ENCODE measurements at regions not wholly inside any gene's neighbourhood (a gene's known extent, or its start where the extent isn't known, plus 50 kb on each side); places are given as distances from the start of the nearest gene placed in this dataset.

GRCh38 chr15:81529481-81529880, 155.5 kb upstream of the TMC3 start:
- H3K4me3 ChIP-seq (ENCODE audit: low read depth, low read length), result no peak overlapping the region
- H3K36me3 ChIP-seq (ENCODE audit: control insufficient read depth, insufficient read depth, low read length), result no peaks in the 10 kb centered on the region
- peaks cover 5% of the 10 kb centered on the region for H3K4me1 ChIP-seq (ENCODE audit: control insufficient read depth, insufficient read depth, low read length)
- H3K27ac ChIP-seq (ENCODE audit: low read depth, low read length), result no peak overlapping the region
- DNase-seq (ENCODE audit: low read depth in 4 of 6, low spot score in 6 of 6), result no peak
- no peaks in the 10 kb centered on the region for H3K27me3 ChIP-seq (ENCODE audit: control insufficient read depth, insufficient read depth, low read length)
- WGBS (ENCODE audit: insufficient coverage), result no CpG with 5 or more reads among the region's 2 CpGs
- no peaks in the 10 kb centered on the region for H3K9me3 ChIP-seq (ENCODE audit: control insufficient read depth, insufficient read depth, low read length)

GRCh38 chr15:81526029-81526428, 152.0 kb upstream of the TMC3 start:
- Histone ChIP-seq H3K9me3 (ENCODE audit: control insufficient read depth, insufficient read depth, low read length) (no peaks in the 10 kb centered on the region), H3K36me3 (ENCODE audit: control insufficient read depth, insufficient read depth, low read length) (no peaks in the 10 kb centered on the region), H3K4me1 (ENCODE audit: control insufficient read depth, insufficient read depth, low read length) (peaks cover under 1% of the 10 kb centered on the region), H3K27ac (ENCODE audit: low read depth, low read length) (no peak overlapping the region), H3K27me3 (ENCODE audit: control insufficient read depth, insufficient read depth, low read length) (no peaks in the 10 kb centered on the region), H3K4me3 (ENCODE audit: low read depth, low read length) (no peak overlapping the region)
- WGBS (ENCODE audit: insufficient coverage), result 95% methylated on average over 4 of the region's 4 CpGs
- DNase-seq (ENCODE audit: low read depth in 4 of 6, low spot score in 6 of 6), result no peak

- Histone ChIP-seq H3K36me3 (ENCODE audit: control insufficient read depth, insufficient read depth, low read length) (no peaks in the 10 kb centered on the region), H3K4me1 (ENCODE audit: control insufficient read depth, insufficient read depth, low read length) (no peaks in the 10 kb centered on the region), H3K9me3 (ENCODE audit: control insufficient read depth, insufficient read depth, low read length) (no peaks in the 10 kb centered on the region), H3K27me3 (ENCODE audit: control insufficient read depth, insufficient read depth, low read length) (no peaks in the 10 kb centered on the region), H3K4me3 (ENCODE audit: low read depth, low read length) (no peak overlapping the region), H3K27ac (ENCODE audit: low read depth, low read length) (no peak overlapping the region)
- DNase-seq (ENCODE audit: low read depth in 4 of 6, low spot score in 6 of 6), result no peak
- no CpG with 5 or more reads among the region's 1 CpG for WGBS (ENCODE audit: insufficient coverage)
Observed at GRCh38 chr15:81524496-81524895, 150.5 kb upstream of the TMC3 start.

- H3K27me3 ChIP-seq (ENCODE audit: control insufficient read depth, insufficient read depth, low read length), result no peaks in the 10 kb centered on the region
- H3K4me1 ChIP-seq (ENCODE audit: control insufficient read depth, insufficient read depth, low read length), result no peaks in the 10 kb centered on the region
- H3K27ac ChIP-seq (ENCODE audit: low read depth, low read length), result no peak overlapping the region
- no peaks in the 10 kb centered on the region for H3K36me3 ChIP-seq (ENCODE audit: control insufficient read depth, insufficient read depth, low read length)
- no peak overlapping the region for H3K4me3 ChIP-seq (ENCODE audit: low read depth, low read length)
- DNase-seq (ENCODE audit: low read depth in 4 of 6, low spot score in 6 of 6), result no peak
- no peaks in the 10 kb centered on the region for H3K9me3 ChIP-seq (ENCODE audit: control insufficient read depth, insufficient read depth, low read length)
- whole genome bisulfite sequencing (ENCODE audit: insufficient coverage), result 57% methylated on average over 1 of the region's 2 CpGs
Observed at GRCh38 chr15:81523867-81524266, 149.9 kb upstream of the TMC3 start.

- Histone ChIP-seq H3K36me3 (ENCODE audit: control insufficient read depth, insufficient read depth, low read length) (no peaks in the 10 kb centered on the region), H3K27me3 (ENCODE audit: control insufficient read depth, insufficient read depth, low read length) (no peaks in the 10 kb centered on the region), H3K9me3 (ENCODE audit: control insufficient read depth, insufficient read depth, low read length) (no peaks in the 10 kb centered on the region), H3K27ac (ENCODE audit: low read depth, low read length) (no peak overlapping the region), H3K4me3 (ENCODE audit: low read depth, low read length) (no peak overlapping the region), H3K4me1 (ENCODE audit: control insufficient read depth, insufficient read depth, low read length) (no peaks in the 10 kb centered on the region)
- 100% methylated on average over 1 of the region's 2 CpGs for WGBS (ENCODE audit: insufficient coverage)
- DNase-seq (ENCODE audit: low read depth in 4 of 6, low spot score in 6 of 6), result no peak
Observed at GRCh38 chr15:81520480-81520879, 146.5 kb upstream of the TMC3 start.

DNA sequence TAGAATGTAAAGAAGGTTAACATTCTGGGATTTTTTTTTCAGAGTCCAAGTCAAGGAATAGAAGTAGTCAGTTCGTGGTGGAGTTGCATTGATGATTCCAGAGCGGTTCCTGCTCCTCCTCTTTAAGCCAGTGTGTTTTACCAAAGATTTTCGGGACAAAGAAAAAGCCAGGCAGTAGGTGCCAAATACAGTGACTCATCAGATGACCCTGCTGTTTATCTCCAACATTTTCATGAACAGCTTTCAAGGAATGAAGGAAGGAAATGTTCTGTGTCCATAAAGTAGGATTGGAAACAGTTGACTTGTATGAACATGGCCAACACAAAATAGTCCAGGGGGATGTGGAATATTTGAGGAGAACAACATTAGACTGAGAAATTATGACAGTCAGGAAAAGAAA, 142.4 kb upstream of the TMC3 start:
- H3K9me3 ChIP-seq (ENCODE audit: control insufficient read depth, insufficient read depth, low read length), result no peaks in the 10 kb centered on the region
- H3K27ac ChIP-seq (ENCODE audit: low read depth, low read length), result no peak overlapping the region
- H3K4me1 ChIP-seq (ENCODE audit: control insufficient read depth, insufficient read depth, low read length), result no peaks in the 10 kb centered on the region
- H3K4me3 ChIP-seq (ENCODE audit: low read depth, low read length), result no peak overlapping the region
- H3K27me3 ChIP-seq (ENCODE audit: control insufficient read depth, insufficient read depth, low read length), result no peaks in the 10 kb centered on the region
- WGBS (ENCODE audit: insufficient coverage), result 75% methylated on average over 2 of the region's 3 CpGs
- DNase-seq (ENCODE audit: low read depth in 4 of 6, low spot score in 6 of 6), result no peak
- H3K36me3 ChIP-seq (ENCODE audit: control insufficient read depth, insufficient read depth, low read length), result no peaks in the 10 kb centered on the region

- Histone ChIP-seq H3K4me3 (ENCODE audit: low read depth, low read length) (no peak overlapping the region), H3K9me3 (ENCODE audit: control insufficient read depth, insufficient read depth, low read length) (no peaks in the 10 kb centered on the region), H3K27ac (ENCODE audit: low read depth, low read length) (no peak overlapping the region), H3K27me3 (ENCODE audit: control insufficient read depth, insufficient read depth, low read length) (no peaks in the 10 kb centered on the region), H3K36me3 (ENCODE audit: control insufficient read depth, insufficient read depth, low read length) (no peaks in the 10 kb centered on the region), H3K4me1 (ENCODE audit: control insufficient read depth, insufficient read depth, low read length) (no peaks in the 10 kb centered on the region)
- no peak for DNase-seq (ENCODE audit: low read depth in 4 of 6, low spot score in 6 of 6)
Observed at GRCh38 chr15:81516012-81516411, 142.0 kb upstream of the TMC3 start.

DNA sequence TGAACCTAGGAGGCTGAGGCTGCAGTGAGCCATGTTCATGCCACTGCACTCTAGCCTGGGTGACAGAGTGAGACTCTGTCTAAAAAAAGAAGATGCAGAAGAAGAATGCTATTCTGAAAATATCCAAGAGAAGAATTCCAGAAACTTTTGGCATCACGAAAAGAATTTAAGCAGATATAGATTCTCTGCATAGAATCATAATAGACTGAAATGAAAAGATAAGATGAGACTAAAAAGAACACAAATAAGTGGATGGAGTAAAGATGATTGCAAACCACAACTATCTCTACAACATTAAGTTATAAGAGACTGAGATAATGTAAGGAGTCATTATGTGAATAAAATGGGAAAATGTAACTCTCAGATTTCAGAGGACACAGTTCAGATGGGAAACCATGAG, 140.7 kb upstream of the TMC3 start:
- DNase-seq (ENCODE audit: low read depth in 4 of 6, low spot score in 6 of 6), result no peak
- no peaks in the 10 kb centered on the region for H3K36me3 ChIP-seq (ENCODE audit: control insufficient read depth, insufficient read depth, low read length)
- no peaks in the 10 kb centered on the region for H3K27me3 ChIP-seq (ENCODE audit: control insufficient read depth, insufficient read depth, low read length)
- no peaks in the 10 kb centered on the region for H3K4me1 ChIP-seq (ENCODE audit: control insufficient read depth, insufficient read depth, low read length)
- H3K4me3 ChIP-seq (ENCODE audit: low read depth, low read length), result no peak overlapping the region
- H3K27ac ChIP-seq (ENCODE audit: low read depth, low read length), result no peak overlapping the region
- H3K9me3 ChIP-seq (ENCODE audit: control insufficient read depth, insufficient read depth, low read length), result no peaks in the 10 kb centered on the region
- WGBS (ENCODE audit: insufficient coverage), result no CpG with 5 or more reads among the region's 1 CpG

DNA sequence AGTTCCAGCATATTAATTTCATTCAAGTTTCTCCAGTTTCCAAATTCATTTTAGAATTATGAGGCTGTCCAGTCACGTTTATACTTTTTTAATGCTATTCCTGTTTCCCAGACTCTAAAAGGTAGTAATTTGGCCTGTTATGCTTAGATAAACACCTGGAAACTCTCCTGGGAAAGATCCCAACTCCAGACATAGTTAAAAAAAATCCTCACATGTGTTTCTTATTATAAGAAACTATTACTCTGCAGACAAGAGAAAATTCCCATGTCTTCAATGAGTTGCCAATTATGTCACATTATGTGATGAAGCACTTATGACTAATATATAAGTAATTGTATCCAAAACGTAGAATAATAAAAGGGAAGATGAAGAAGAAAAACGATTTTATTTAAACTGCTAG, 137.1 kb upstream of the TMC3 start:
- no peak for DNase-seq (ENCODE audit: low read depth in 4 of 6, low spot score in 6 of 6)
- no peaks in the 10 kb centered on the region for H3K9me3 ChIP-seq (ENCODE audit: control insufficient read depth, insufficient read depth, low read length)
- H3K27me3 ChIP-seq (ENCODE audit: control insufficient read depth, insufficient read depth, low read length), result no peaks in the 10 kb centered on the region
- H3K4me3 ChIP-seq (ENCODE audit: low read depth, low read length), result no peak overlapping the region
- H3K36me3 ChIP-seq (ENCODE audit: control insufficient read depth, insufficient read depth, low read length), result no peaks in the 10 kb centered on the region
- no peak overlapping the region for H3K27ac ChIP-seq (ENCODE audit: low read depth, low read length)
- no CpG with 5 or more reads among the region's 3 CpGs for WGBS (ENCODE audit: insufficient coverage)
- no peaks in the 10 kb centered on the region for H3K4me1 ChIP-seq (ENCODE audit: control insufficient read depth, insufficient read depth, low read length)

- H3K27me3 ChIP-seq (ENCODE audit: control insufficient read depth, insufficient read depth, low read length), result no peaks in the 10 kb centered on the region
- no peaks in the 10 kb centered on the region for H3K4me1 ChIP-seq (ENCODE audit: control insufficient read depth, insufficient read depth, low read length)
- no peak overlapping the region for H3K27ac ChIP-seq (ENCODE audit: low read depth, low read length)
- H3K4me3 ChIP-seq (ENCODE audit: low read depth, low read length), result no peak overlapping the region
- no peaks in the 10 kb centered on the region for H3K9me3 ChIP-seq (ENCODE audit: control insufficient read depth, insufficient read depth, low read length)
- WGBS (ENCODE audit: insufficient coverage), result 86% methylated on average over 2 of the region's 3 CpGs
- DNase-seq (ENCODE audit: low read depth in 4 of 6, low spot score in 6 of 6), result no peak
- no peaks in the 10 kb centered on the region for H3K36me3 ChIP-seq (ENCODE audit: control insufficient read depth, insufficient read depth, low read length)
Observed at GRCh38 chr15:81507831-81508230, 133.8 kb upstream of the TMC3 start.
